ENCODE measurements at regions not wholly inside any gene's neighbourhood (a gene's known extent, or its start where the extent isn't known, plus 50 kb on each side); places are given as distances from the start of the nearest gene placed in this dataset.

DNA sequence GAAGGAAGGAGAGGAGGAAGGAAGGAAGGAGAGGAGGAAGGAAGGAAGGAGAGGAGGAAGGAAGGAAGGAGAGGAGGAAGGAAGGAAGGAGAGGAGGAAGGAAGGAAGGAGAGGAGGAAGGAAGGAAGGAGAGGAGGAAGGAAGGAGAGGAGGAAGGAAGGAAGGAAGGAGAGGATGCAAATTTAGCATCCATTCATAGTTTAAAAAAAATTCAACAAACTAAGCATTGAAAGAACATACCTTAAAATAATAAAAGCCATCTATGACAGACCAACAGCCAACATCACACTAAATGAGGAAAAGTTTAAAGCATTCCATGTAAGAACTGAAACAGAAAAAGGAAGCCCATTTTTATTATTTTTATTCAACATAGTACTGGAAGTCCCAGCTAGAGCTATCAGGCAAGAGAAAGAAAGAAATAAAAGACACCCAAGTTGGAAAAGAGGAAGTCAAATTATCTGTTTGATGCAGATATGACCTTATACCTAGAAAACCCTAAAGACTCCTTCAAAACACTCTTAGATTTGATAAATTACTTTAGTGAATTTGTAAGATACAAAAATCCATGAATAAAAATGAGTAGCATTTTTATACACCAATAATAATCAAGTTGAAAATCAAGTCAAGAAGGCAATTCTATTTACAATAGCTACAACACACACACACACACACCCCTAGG, 52.2 kb upstream of the FXR1 start:
- Histone ChIP-seq H3K9ac (ENCODE audit: low read depth, low read length) (no peak overlapping the region), H3K36me3 (ENCODE audit: insufficient read depth, low read length) (no peaks in the 10 kb centered on the region), H3K9me3 (ENCODE audit: control insufficient read depth, insufficient read depth, low read length) (no peaks in the 10 kb centered on the region), H3K4me1 (ENCODE audit: insufficient read depth, low read length) (no peaks in the 10 kb centered on the region)

All from ES-I3 (cell line).